Right ventricle myocardium superior (tissue), 1 donor: ENCODE measurements at regions not wholly inside any gene's neighbourhood (a gene's known extent, or its start where the extent isn't known, plus 50 kb on each side); places are given as distances from the start of the nearest gene placed in this dataset.
"Not testable (repeated sequence)": the region's sequence is repeated elsewhere in the genome, so short reads cannot be mapped to it uniquely, and the experiment has no call there.

Source experiments
- ATAC-seq: fragments of 200-7000 bp; cut with Tn5 transposase; one replicate; pipeline ENCODE4 v1.9.1; 2020; ENCODE audit warnings: mild to moderate bottlenecking; ENCODE audit not compliant: poor library complexity
- DNase-seq: peaks from one replicate; pipeline ENCODE4 v3.0.0-alpha.2; 2020
- intact Hi-C: fragments of 100-400 bp; cut with DNase I; formaldehyde crosslinking; loops from one replicate; pipeline ENCODE4 v1.11.2; 2022
- donor health status: DM: no; HTN: yes; CAD: no; lungs with severe emphysema.

DNA sequence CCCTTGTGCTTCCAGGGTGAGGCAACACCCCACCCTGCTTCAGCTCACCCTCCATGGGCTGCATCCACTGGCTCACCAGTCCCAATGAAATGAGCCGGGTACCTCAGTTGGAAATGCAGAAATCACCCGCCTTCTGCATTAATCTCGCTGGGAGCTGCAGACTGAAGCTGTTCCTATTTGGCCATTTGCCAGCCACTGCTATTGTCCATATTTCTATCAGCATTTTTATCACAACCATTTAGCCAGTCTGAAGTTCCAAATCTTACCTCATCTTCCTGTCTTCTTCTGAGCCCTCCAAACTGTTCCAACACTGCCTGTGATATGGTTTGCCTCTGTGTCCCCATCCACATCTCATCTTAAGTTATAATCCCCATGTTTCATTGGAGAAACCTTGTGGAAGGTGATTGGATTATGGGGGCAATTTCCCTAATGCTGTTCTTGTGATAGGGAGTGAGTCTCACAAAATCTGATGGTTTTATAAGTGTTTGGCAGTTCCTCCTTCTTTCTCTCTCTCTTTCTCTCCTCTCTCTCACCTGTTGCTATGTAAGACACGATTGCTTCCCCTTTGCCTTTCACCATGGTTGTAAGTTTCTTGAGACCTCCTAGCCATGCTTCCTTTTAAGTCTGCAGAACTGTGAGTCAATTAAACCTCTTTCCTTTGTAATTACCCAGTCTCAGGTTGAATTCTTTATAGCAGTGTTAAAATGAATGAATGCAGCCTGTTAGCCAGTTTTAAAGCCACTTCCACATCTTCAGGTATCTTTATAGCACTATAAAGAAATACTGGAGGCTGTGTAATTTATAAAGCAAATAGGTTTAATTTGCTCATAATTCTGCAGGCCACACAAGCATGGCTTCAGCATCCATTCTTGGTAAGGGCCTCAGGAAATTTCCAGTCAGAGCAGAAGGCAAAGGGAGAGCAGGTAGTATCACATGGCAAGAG, 203.5 kb downstream of the FCRL5 start:
- ATAC-seq (no peak), DNase-seq (no peak)
- intact Hi-C loops = no loop called here

DNA sequence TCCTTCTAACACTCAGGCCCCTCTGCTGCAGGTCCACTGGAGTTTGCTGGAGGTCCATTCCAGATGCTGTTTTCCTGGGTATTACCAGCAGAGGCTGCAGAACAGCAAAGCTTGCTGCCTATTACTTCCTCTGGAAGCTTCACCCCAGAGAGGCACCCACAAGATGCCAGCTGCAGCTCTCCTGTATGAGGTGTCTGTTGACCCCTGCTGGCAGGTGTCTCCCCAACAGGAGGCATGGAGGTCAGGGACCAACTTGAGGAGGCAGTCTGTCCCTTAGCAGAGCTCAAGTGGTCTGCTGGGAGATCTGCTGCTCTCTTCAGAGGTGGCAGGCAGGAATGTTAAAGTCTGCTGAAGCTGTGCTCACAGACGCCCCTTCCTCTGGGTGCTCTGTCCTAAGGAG, 204.8 kb downstream of the FCRL5 start:
- intact Hi-C loops = no loop called here
- no peak for ATAC-seq
- DNase-seq = no peak

DNA sequence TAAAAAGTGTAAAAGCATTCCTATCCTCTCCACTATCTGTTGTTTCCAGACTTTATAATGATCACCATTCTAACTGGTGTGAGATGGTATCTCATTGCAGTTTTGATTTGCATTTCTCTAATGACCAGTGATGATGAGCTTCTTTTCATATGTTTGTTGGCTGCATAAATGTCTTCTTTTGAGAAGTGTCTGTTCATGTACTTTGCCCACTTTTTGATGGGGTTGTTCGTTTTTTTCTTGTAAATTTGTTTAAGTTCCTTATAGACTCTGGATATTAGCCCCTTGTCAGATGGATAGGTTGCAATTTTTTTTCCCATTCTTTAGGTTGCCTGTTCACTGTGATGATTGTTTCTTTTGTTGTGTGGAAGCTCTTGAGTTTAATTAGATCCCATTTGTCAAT, 199.6 kb upstream of the ETV3 start:
- DNase-seq, intact Hi-C loops, ATAC-seq: not testable (repeated sequence)

DNA sequence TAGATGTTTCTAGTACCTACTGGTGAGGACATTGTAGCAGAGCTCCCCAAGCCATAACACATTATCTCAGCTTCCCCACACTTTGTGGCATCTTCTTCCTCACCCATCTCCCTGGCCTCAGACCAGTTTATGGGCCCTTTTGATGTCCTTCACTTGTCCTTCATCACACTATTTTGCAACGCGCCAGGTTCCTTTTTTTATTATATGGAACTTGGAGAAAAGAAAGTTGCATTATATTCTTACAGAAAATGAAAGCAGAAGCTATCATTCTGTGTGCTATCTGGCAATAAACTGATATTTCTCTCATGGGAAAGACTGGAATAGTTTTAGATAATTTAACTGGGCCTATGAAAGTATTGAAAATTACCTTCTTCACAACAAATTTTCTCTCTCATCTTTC, 196.9 kb upstream of the ETV3 start:
- intact Hi-C loops = no loop called here
- no peak for DNase-seq
- no peak for ATAC-seq

DNA sequence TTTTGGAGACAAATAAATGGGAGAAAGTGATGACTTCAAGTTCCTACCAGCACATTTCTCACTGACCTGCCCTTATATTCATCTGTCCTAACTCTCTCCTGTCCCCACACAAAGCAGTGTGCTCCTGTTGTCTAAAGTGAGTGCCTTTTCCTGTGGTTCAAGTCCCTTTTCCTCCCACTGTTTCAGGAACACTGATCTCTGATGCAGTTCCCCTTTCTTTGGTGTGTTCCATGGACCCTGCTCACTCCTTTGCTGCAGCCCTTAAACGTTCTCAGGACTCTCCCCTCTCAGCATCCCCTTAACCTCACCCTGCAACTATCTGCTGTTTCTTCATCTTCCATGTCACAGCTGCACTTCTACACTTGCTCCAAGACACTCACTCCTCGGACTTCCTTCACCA, 195.8 kb upstream of the ETV3 start:
- ATAC-seq (no peak), DNase-seq (no peak)
- intact Hi-C loops = no loop called here

DNA sequence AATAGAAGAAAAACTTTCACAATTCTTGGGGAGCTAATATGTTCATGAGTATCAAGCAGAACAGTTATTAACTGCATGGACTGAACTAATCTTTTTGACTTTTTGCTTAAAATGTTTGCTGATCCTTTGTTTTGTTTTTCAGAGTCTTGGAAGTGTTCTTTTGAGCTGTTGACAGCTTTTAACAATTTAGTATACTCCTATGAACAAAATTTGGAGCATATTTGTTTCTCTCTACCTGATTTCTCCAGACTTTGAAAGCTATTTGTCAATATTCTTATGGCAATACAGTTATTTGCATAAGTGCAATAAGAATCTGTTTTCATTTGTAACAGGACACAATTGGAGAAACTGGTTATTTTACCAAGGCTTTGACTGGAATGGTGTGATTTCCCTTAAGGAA, 192.0 kb upstream of the ETV3 start:
- DNase-seq, intact Hi-C loops, ATAC-seq: not testable (repeated sequence)

DNA sequence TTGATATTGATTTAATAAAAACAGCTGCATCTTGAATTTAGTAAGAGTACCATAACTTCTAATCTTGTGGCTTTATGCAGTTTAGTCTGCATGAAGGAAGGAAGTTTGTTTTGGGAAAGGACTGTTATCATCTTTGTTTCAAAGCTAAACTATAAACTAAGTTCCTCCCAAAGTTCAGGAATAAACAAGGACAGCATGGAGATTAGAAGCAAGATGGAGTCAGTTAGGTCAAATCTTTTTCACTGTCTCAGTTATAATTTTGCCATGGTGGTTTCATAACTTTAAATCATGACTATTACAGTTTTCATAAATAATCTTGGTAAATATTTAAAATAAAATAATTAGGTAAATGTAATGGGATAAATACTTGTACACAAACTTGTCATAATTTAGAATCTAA, 189.9 kb upstream of the ETV3 start:
- intact Hi-C loops, DNase-seq, ATAC-seq: not testable (repeated sequence)

DNA sequence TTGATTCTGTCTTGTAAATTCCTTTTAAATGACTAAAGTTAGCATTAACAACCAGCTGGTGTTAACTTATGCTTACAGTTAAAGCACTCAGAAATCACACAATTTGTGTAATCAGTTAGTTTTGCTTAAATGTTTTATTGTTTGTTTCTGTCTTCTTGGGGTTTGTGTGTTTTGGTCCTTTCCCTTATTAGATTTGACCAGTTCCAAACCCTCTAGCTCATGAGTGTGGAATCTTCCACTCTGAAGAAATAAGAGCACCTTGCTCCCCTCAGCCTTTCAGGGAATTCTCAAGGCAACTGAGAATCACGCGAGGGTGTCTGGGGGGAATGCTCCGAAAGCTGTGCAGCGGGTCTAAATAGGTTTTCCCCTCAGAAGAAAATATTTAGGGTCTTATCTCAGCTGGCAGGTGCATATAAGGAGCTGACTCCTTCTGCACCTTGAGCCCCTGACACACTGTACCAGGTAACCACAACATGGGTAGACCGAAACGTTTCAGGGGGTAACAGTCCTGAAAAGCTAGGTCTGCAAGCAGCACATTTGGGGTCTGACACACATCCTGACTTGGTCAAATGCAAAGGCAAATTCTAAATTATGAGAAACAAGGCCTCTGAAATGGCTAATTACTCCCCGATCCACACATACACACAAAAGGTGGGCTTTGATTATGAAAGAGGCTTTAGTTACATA, 188.1 kb upstream of the ETV3 start:
- ATAC-seq (no peak), DNase-seq (no peak)
- intact Hi-C loops = no loop called here

DNA sequence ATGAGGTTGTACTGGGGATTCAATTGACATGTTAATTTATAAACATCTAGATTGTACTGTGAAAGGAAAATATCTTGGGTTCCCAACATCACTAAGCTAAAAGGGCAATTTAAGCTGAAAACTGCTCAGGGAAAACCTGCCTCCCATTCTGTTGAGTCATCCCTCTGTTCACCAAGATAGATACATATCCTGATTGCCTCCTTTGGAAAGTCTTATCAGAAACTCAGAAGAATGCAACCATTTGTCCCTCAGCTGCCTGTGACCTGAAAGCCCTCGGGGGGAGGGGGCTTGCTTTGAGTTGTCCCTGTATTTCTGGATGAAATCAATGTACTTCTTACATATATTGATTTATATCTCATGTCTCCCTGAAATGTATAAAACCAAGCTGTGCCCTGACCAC, 187.0 kb upstream of the ETV3 start:
- ATAC-seq (no peak), DNase-seq (no peak)
- intact Hi-C loops = no loop called here

DNA sequence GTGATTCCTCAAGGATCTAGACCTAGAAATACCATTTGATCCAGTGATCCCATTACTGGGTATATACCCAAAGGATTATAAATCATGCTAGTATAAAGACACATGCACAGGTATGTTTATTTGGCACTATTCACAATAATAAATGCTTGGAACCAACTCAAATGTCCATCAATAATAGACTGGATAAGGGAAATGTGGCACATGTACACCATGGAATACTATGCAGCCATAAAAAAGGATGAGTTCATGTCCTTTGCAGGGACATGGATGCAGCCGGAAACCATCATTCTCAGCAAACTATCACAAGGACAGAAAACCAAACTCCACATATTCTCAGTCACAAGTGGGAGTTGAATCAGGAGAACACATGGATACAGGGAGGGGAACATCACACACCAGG, 183.8 kb upstream of the ETV3 start:
- intact Hi-C loops, ATAC-seq, DNase-seq: not testable (repeated sequence)

DNA sequence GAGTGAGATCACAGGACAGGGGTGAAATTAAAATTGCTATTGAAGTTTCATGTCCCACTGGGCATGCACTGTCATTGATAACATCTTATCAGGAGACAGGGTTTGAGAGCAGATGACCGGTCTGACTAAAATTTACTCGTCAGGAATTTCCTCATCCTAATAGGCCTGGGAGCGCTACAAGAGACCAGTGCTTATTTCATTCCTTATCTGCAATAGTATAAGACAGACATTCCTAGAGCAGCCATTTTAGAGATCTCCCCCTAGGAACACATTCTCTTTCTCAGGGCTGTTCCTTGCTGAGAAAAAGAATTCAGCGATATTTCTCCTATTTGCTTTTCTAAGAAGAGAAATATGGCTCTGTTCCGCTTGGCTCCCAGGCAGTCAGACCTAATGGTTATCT, 181.4 kb upstream of the ETV3 start:
- DNase-seq (no peak), ATAC-seq (no peak)
- intact Hi-C loops = no loop called here

DNA sequence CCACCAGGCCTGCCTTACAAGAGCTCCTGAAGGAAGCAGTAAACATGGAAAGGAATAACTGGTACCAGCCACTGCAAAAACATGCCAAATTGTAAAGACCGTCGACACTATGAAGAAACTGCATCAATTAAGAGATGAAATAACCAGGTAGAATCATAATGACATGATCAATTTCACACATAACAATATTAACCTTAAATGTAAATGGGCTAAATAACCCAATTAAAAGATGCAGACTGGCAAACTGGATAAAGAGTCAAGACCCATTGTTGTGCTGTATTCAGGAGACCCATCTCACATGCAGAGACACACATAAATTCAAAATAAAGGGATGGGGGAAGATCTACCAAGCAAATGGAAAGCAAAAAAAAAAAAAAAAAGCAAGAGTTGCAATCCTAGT, 179.0 kb upstream of the ETV3 start:
- DNase-seq, ATAC-seq, intact Hi-C loops: not testable (repeated sequence)

DNA sequence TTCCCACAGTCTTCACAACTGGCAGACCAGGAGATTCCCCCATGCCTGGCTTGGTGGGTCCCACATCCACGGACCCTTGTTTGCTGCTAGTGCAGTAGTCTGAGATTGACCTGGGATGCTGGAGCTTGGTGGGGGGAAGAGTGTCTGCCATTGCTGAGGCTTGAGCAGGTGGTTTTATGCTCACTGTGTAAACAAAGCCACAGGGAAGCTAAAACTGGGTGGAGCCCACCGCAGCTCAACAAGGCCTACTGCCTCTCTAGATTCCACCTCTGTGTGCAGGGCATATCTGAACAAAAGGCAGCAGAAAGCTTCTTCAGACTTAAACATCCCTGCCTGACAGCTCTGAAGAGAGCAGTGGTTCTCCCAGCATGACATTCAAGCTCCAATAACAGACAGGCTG, 177.3 kb upstream of the ETV3 start:
- intact Hi-C loops = no loop called here
- no peak for ATAC-seq
- no peak for DNase-seq

DNA sequence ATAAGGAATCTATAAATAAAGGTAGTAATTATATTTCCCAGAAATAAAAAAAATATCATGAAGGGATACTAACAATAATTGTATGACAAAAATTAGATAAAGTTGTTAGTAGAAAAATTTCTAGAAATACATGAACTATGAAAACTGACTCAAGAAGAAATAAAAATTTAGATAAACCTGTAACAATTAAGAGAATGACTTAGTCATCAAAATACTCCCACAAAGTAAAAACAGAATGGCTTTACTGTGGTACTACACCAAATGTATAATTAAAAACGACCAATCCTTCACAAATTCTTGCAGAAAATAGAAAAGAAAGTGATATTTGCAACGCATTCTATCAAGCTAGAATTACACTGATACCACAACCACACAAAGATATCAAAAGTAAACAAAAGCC, 176.2 kb upstream of the ETV3 start:
- DNase-seq (no peak), ATAC-seq (no peak)
- intact Hi-C loops = no loop called here

DNA sequence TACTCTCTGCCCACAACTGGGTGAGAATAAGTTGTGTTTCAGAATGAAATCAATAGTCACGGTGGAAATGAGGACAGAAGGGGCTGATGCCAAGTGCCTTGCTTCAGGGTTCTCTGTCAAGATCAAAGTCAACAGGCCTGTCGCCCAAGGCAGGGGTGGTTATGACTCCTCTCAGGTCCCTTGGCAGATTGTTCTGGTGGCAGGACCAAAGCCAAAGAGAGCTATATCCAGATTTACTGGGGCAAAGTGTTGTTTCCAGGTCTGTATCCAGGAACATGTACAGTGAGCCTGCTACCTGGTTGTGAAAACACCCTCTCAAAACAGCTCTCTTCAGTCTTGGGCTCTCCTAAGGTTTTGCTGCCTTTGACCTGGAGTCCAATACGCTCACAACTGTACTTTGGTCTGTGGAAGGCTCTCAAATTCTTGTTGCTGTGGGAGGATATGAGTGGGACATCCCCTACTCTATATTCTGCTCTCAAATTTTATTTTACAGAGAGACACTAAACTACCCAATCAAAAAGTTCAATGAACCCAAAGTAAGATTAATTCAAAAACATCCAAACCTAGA, 175.1 kb upstream of the ETV3 start:
- intact Hi-C loops = no loop called here
- DNase-seq (no peak), ATAC-seq (no peak)

DNA sequence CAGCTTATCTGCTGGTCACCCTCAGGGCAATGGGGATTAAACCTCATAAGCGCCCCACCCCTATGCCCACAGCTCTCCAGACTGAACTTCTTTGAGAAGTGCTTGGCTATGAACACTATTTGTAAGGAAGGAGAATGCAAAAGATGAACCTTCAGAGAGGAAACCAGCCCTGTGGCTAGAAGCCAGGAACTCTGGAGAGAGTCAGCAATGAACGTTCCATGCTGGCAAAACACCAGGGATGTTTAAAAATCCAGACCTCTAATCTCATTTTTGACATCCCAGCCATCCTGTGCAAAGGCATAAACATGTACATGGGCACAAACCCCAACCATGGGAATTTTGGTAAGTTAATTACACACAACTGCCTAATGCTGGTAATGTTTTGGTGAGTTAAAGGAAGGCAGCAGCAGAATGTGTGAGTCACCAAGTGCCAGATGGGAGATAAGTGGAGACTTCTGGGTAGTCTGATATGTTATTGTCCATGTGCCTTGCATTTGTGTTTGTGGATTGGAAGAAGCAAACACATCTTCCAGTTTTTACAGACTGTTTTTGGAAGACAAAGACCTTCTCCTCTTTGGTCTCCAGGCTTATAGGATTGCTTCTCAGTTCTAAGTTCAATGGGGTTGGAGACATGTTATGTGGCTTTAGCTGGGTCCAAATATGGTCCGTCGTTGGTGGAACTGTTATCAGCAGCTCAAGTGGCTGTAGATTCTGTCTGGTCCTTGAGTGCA, 174.1 kb upstream of the ETV3 start:
- intact Hi-C loops = no loop called here
- ATAC-seq (no peak), DNase-seq (no peak)

DNA sequence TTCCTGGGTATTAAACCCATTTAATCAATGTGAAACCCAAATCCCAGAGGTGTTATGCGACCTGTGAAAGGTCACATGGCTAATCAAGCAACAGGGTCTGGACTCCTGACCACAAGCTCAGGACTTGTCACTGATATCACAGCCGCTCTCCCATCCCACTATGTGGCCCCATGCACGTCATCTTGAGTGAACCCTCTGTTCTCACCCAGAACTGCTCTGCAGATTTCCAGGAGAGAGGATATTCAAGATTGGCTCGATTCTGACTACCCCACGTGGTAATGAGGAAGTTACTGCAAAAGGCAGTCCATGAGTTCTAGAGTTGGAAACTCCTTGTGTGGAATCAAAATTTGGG, 173.5 kb upstream of the ETV3 start:
- no peak for ATAC-seq
- DNase-seq = no peak
- intact Hi-C loops = no loop called here

DNA sequence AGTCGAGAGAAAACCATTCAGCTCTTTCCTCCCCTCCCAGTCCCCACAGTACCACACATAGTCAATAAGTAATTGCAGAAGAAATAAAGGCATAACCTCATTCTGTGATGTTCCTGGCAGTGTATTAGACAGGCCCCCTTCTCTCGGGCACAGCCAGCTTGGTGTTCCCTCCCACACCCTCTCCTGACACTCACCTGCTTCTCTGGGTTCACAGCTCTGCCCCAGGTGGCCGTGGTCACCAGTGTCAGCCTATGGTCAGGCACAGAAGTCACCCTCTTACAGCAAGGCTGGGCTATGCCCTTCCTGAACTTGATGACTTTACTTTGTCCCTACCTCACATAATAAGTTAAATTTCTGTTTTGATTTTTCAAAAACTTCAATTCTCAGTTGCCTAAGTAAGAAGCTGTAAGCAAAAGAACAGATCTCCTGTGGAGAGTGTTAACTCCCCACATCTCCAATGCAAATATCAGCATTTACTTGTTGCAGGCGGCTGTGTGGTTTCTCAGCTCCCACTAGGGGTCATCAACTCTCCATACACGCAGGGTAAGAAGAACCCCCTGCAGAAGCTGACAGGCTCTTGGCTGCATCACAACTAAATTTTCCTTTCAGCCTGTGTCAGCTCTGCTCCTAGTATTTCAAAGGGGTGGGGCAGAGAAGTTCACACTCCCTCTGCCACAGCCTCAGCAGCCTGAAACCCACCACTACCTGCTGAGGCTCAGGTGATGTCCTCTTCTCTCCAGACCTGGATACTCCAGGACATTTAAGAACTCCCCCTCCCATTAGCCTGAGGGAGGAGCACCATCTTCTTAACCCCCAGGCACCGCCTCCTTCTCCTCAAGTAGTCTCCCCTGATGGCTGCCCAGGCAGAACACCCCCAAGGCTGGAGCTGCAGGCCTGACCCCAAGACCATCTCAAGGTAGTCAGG, 172.9 kb upstream of the ETV3 start:
- intact Hi-C loops, DNase-seq, ATAC-seq: not testable (repeated sequence)
